ENCODE measurements at regions not wholly inside any gene's neighbourhood (a gene's known extent, or its start where the extent isn't known, plus 50 kb on each side); places are given as distances from the start of the nearest gene placed in this dataset.

- H3K9me3 ChIP-seq (ENCODE audit: control insufficient read depth, insufficient read depth, low read depth, low read length) = no peaks in the 10 kb centered on the region
- no peak overlapping the region for H3K4me3 ChIP-seq (ENCODE audit: low read depth, low read length)
- TF ChIP-seq KLF17 (tag by site-specific recombination; IDR thresholded peaks at IDR 0.05) (no peak), ZNF174 (tag by site-specific recombination; IDR thresholded peaks at IDR 0.05) (no peak), ZNF335 (tag by site-specific recombination; conservative IDR thresholded peaks at IDR 0.05) (no peak), GLIS1 (tag by site-specific recombination; IDR thresholded peaks at IDR 0.05) (peak; percentile 88), ZNF701 (tag by site-specific recombination; IDR thresholded peaks at IDR 0.05) (0 out of 2 replicates have a peak, but pooled peaks have one; percentile 65), ZIC2 (tag by site-specific recombination; IDR thresholded peaks at IDR 0.05) (peak; percentile 92), ZNF157 (tag by site-specific recombination; IDR thresholded peaks at IDR 0.05) (peak; percentile 29; the same call in 1 of the 2 replicates), INSM2 (tag by site-specific recombination; IDR thresholded peaks at IDR 0.05) (no peak), ZNF629 (tag by site-specific recombination; IDR thresholded peaks at IDR 0.05) (no peak), ZBTB6 (tag by site-specific recombination; IDR thresholded peaks at IDR 0.05) (no peak), AEBP2 (tag by site-specific recombination; IDR thresholded peaks at IDR 0.05; ENCODE audit: borderline replicate concordance) (no peak), ZNF623 (tag by site-specific recombination; IDR thresholded peaks at IDR 0.05) (no peak), GLIS2 (tag by site-specific recombination; IDR thresholded peaks at IDR 0.05) (0 out of 2 replicates have a peak, but pooled peaks have one; percentile 21), ZNF768 (tag by site-specific recombination; IDR thresholded peaks at IDR 0.05) (no peak), CTCF (tag by site-specific recombination; IDR thresholded peaks at IDR 0.05) (no peak), ZNF777 (tag by site-specific recombination; IDR thresholded peaks at IDR 0.05; ENCODE audit: borderline replicate concordance) (no peak), BCL11A (tag by site-specific recombination; IDR thresholded peaks at IDR 0.05; ENCODE audit: low read depth) (no peak), ZNF645 (tag by site-specific recombination; IDR thresholded peaks at IDR 0.05) (no peak), OVOL3 (tag by site-specific recombination; IDR thresholded peaks at IDR 0.05) (no peak), ZNF211 (tag by site-specific recombination; IDR thresholded peaks at IDR 0.05; ENCODE audit: low read depth) (0 out of 2 replicates have a peak, but pooled peaks have one; percentile 4), ZNF175 (tag by site-specific recombination; IDR thresholded peaks at IDR 0.05) (no peak), ZSCAN23 (tag by site-specific recombination; IDR thresholded peaks at IDR 0.05) (no peak)
- 0 out of 2 replicates have a peak overlapping the region, but pooled peaks have one; percentile 46 for H3K27ac ChIP-seq (ENCODE audit: extremely low read depth, low read depth, low read length)
- H3K36me3 ChIP-seq (ENCODE audit: control insufficient read depth in 2 of 2, insufficient read depth in 1 of 2, low read length in 2 of 2) = no peaks in the 10 kb centered on the region
- ChIA-PET CTCF (interaction anchor here (1.5 kb wide), 1 partner anchor 63 kb away, joined by 3 read pairs; no protein-coding TSS in a partner anchor), POLR2A (no interaction called here)
- peaks cover 55% of the 10 kb centered on the region for H3K4me1 ChIP-seq (ENCODE audit: control insufficient read depth, insufficient read depth, low read length)
These were observed 809.3 kb downstream of the UQCRFS1 start for GRCh38 chr19:28403690-28404089.
